ENCODE measurements at regions not wholly inside any gene's neighbourhood (a gene's known extent, or its start where the extent isn't known, plus 50 kb on each side); places are given as distances from the start of the nearest gene placed in this dataset.

DNA sequence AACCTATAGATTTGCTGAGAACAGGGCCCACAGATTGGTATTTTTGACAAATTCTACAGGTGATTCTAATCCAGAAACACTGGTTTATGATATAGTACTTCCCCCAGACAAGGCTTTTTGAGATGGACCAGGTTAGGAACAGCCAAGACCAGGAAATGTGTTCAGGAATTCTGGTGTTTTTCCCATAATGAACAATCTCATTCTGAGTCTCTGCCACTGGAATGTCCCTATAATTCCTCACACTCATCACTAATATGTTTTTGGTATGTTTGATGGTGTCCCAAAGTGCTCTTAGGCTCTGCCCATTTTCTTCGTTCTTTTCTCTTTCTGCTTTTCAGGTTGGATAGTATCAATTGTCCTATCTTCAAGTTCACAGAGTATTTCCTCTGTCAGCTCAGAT lies 107.2 kb upstream of the IGFBP3 start:
- Histone ChIP-seq H3K36me3 (ENCODE audit: insufficient read depth, low read length) (no peaks in the 10 kb centered on the region), H4K20me1 (ENCODE audit: insufficient read depth, low read length) (no peaks in the 10 kb centered on the region), H2AFZ (ENCODE audit: low read length) (no peak overlapping the region), H3K4me1 (ENCODE audit: insufficient read depth, low read length, poor library complexity, severe bottlenecking) (no peaks in the 10 kb centered on the region), H3K9me3 (ENCODE audit: low read length) (no peaks in the 10 kb centered on the region), H3K79me2 (ENCODE audit: insufficient read depth, low read depth, low read length) (no peaks in the 10 kb centered on the region), H3K9me2 (ENCODE audit: insufficient read depth, low read length) (no peaks in the 10 kb centered on the region), H3K4me3 (ENCODE audit: low read depth, low read length, poor library complexity, severe bottlenecking) (no peak overlapping the region), H3K27ac (ENCODE audit: low read depth, low read length, poor library complexity, severe bottlenecking) (no peak overlapping the region), H3K4me2 (ENCODE audit: low read length) (no peak overlapping the region)
- BruUV-seq (replicated peaks): no TSS peak
- DNase-seq (ENCODE audit: low spot score): no peak
- intact Hi-C loops (cut with micrococcal nuclease; ENCODE audit: unreplicated experiment): no loop called here
- TF ChIP-seq EZH2phosphoT487 (IDR thresholded peaks at IDR 0.05; ENCODE audit: borderline replicate concordance, low read depth, low read length): no peak
- no peak for TF ChIP-seq CTCF (conservative IDR thresholded peaks at IDR 0.05; ENCODE audit: low read length)
- POLR2A ChIA-PET: interaction anchor here (0.6 to 0.7 kb wide), 2 partner anchors 10 to 35 kb away, joined by 3 to 4 read pairs; no protein-coding TSS in a partner anchor
- CTCF ChIA-PET (ENCODE audit: unreplicated experiment): no interaction called here

GRCh38 chr7:46026741-46027140 lies 105.7 kb upstream of the IGFBP3 start:
- intact Hi-C loops (cut with micrococcal nuclease; ENCODE audit: unreplicated experiment): no loop called here
- POLR2A ChIA-PET: no interaction called here
- DNase-seq (ENCODE audit: low spot score): no peak
- Histone ChIP-seq H3K36me3 (ENCODE audit: insufficient read depth, low read length) (no peaks in the 10 kb centered on the region), H3K4me1 (ENCODE audit: insufficient read depth, low read length, poor library complexity, severe bottlenecking) (no peaks in the 10 kb centered on the region), H4K20me1 (ENCODE audit: insufficient read depth, low read length) (no peaks in the 10 kb centered on the region), H3K79me2 (ENCODE audit: insufficient read depth, low read depth, low read length) (no peaks in the 10 kb centered on the region), H3K27ac (ENCODE audit: low read depth, low read length, poor library complexity, severe bottlenecking) (no peak overlapping the region), H3K9me3 (ENCODE audit: low read length) (no peaks in the 10 kb centered on the region), H2AFZ (ENCODE audit: low read length) (no peak overlapping the region), H3K4me3 (ENCODE audit: low read depth, low read length, poor library complexity, severe bottlenecking) (no peak overlapping the region), H3K9me2 (ENCODE audit: insufficient read depth, low read length) (no peaks in the 10 kb centered on the region), H3K4me2 (ENCODE audit: low read length) (no peak overlapping the region)
- TF ChIP-seq EZH2phosphoT487 (IDR thresholded peaks at IDR 0.05; ENCODE audit: borderline replicate concordance, low read depth, low read length): no peak
- TF ChIP-seq CTCF (conservative IDR thresholded peaks at IDR 0.05; ENCODE audit: low read length): no peak
- CTCF ChIA-PET (ENCODE audit: unreplicated experiment): no interaction called here
- BruUV-seq (replicated peaks): no TSS peak

- no peak overlapping the region for H3K4me3 ChIP-seq (ENCODE audit: low read depth, low read length, poor library complexity, severe bottlenecking)
- CTCF ChIA-PET (ENCODE audit: unreplicated experiment): no interaction called here
- no peaks in the 10 kb centered on the region for H3K36me3 ChIP-seq (ENCODE audit: insufficient read depth, low read length)
- H4K20me1 ChIP-seq (ENCODE audit: insufficient read depth, low read length): no peaks in the 10 kb centered on the region
- H3K4me2 ChIP-seq (ENCODE audit: low read length): no peak overlapping the region
- H3K79me2 ChIP-seq (ENCODE audit: insufficient read depth, low read depth, low read length): no peaks in the 10 kb centered on the region
- no peak overlapping the region for H2AFZ ChIP-seq (ENCODE audit: low read length)
- BruUV-seq (replicated peaks): no TSS peak
- no peaks in the 10 kb centered on the region for H3K9me3 ChIP-seq (ENCODE audit: low read length)
- no peaks in the 10 kb centered on the region for H3K9me2 ChIP-seq (ENCODE audit: insufficient read depth, low read length)
- no peaks in the 10 kb centered on the region for H3K4me1 ChIP-seq (ENCODE audit: insufficient read depth, low read length, poor library complexity, severe bottlenecking)
- DNase-seq (ENCODE audit: low spot score): no peak
- POLR2A ChIA-PET: no interaction called here
- no peak overlapping the region for H3K27ac ChIP-seq (ENCODE audit: low read depth, low read length, poor library complexity, severe bottlenecking)
- intact Hi-C loops (cut with micrococcal nuclease; ENCODE audit: unreplicated experiment): no loop called here
- no peak for TF ChIP-seq CTCF (conservative IDR thresholded peaks at IDR 0.05; ENCODE audit: low read length)
- TF ChIP-seq EZH2phosphoT487 (IDR thresholded peaks at IDR 0.05; ENCODE audit: borderline replicate concordance, low read depth, low read length): no peak
Measured at GRCh38 chr7:46024263-46024916, 103.3 kb upstream of the IGFBP3 start.
